Tibial nerve (tissue), 4 donors: ENCODE measurements at regions not wholly inside any gene's neighbourhood (a gene's known extent, or its start where the extent isn't known, plus 50 kb on each side); places are given as distances from the start of the nearest gene placed in this dataset.
"Not testable (repeated sequence)": the region's sequence is repeated elsewhere in the genome, so short reads cannot be mapped to it uniquely, and the experiment has no call there.

ENCODE experiments used
- CTCF ChIP-seq, 5 experiments: fragments of 200-600 bp in 3 of 5; fragments of 450-650 bp in 2 of 5; sonication (generic) in 3 of 5; IDR thresholded peaks; one replicate each; pipeline ENCODE4 v1.5.1; 2016 to 2019; ENCODE audit warnings: antibody characterized with exemption in 5 of 5, mild to moderate bottlenecking in 3 of 5, moderate library complexity in 2 of 5
- EP300 ChIP-seq, 2 donors: sonication (generic); formaldehyde crosslinking; IDR thresholded peaks; one replicate each; pipeline ENCODE4 v1.6.1; 2017; ENCODE audit warnings: antibody characterized with exemption in 2 of 2, mild to moderate bottlenecking in 1 of 2
- POLR2A ChIP-seq, 2 donors: fragments of 450-650 bp; IDR thresholded peaks; one replicate each; pipeline ENCODE4 v1.6.1; 2017; ENCODE audit warnings: antibody characterized with exemption in 2 of 2, mild to moderate bottlenecking in 2 of 2, moderate library complexity in 2 of 2

DNA sequence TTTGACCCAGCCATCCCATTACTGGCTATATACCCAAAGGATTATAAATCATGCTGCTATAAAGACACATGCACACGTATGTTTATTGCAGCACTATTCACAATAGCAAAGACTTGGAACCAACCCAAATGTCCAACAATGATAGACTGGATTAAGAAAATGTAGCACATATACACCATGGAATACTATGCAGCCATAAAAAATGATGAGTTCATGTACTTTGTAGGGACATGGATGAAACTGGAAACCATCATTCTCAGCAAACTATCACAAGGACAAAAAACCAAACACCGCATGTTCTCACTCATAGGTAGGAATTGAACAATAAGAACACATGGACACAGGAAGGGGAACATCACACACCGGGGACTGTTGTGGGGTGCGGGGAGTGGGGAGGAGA, 128.8 kb upstream of the NIPBL start:
- not testable (repeated sequence) for TF ChIP-seq CTCF, POLR2A, EP300 (IDR thresholded peaks at IDR 0.05)
